Muscle of back (tissue), 3 donors: ENCODE measurements at regions not wholly inside any gene's neighbourhood (a gene's known extent, or its start where the extent isn't known, plus 50 kb on each side); places are given as distances from the start of the nearest gene placed in this dataset.

Source experiments
- DNase-seq, 3 donors: peaks; one replicate each; pipeline versions ENCODE4 v3.0.0 to v3.0.0-alpha.2; 2013

DNA sequence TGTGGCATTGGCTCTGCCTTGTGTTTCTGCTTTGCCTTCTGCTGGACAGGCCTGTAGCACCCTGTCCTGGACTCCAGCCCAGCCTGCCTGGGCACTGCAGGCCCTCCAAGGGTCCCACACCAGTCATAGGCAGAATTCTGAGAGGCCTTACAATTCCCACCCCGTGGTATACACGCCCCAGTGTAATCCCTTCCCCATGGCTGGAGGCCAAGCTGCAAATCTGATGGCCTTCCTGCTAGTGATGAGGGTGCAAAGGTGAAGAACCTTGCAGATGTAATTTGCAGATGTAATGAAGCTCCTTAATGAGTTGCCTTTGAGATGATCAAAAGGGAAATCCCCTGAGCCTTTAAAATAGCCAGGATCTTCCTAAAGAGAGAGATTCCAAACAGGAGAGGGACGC lies 325.1 kb upstream of the ZNF32 start:
- no peak for DNase-seq

- peak in 1 of 3 donors; percentile 38 for DNase-seq
Measured at GRCh38 chr10:43972976-43973647, 324.4 kb upstream of the ZNF32 start.

- no peak for DNase-seq
Measured at GRCh38 chr10:43971981-43972380, 323.3 kb upstream of the ZNF32 start.

DNA sequence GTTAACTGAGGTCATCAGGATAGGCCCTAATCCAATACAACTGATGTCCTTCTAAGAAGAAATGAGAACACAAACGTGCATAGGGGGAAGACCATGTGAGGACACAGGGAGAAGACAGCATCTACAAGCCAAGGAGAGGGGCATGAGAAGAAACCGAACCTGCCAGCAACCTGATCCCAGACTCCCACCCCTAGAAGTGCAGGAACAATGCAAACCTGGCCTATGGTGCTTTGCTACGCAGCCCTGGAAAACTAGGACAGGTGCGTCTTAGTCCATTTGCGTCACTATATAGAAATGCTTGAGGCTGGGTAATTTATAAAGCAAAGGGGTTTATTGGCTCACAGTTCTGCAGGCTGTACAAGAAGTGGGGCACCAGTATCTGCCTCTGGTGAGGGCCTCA lies 322.6 kb upstream of the ZNF32 start:
- no peak for DNase-seq

DNA sequence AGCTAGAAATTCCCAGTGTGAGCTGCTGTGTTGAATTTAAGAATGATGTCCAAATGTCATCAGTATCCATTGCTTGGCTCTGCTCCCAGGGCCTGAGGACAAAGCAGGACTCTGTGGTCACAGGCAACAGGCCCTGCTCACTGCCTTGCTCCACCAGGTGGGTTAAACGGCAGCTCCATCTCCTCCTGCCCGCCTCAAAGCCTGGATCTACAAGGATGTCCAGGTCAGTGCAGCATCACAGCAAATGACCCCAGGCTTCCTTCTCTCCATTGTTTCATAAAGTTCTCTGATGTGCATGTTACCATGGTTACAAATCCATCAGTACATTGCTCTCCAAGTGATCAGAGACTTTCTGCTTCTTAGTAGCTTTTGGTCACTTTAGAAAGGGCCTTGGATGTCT lies 322.0 kb upstream of the ZNF32 start:
- DNase-seq = no peak

GRCh38 chr10:43970018-43970698 lies 321.5 kb upstream of the ZNF32 start:
- DNase-seq = no peak

DNA sequence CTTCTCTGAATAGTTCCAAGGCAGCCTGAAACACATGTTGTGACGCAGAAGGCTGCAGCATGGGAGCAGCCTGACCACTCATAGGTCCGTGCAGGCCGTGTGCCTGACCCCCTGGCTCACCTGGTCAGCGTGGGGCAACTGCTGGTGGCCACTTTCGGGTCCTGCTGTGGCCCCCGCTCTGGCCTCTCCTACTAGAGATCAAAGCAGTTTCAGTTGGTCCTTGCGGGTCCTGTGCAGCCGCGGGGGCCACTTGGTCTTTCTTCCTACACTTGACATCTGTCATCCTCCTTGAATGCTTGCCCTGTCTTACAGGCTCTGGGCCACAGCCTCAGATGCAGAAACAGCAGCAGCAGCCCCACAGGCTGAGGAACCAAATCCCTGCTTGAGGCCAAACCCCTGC lies 320.8 kb upstream of the ZNF32 start:
- no peak for DNase-seq

DNA sequence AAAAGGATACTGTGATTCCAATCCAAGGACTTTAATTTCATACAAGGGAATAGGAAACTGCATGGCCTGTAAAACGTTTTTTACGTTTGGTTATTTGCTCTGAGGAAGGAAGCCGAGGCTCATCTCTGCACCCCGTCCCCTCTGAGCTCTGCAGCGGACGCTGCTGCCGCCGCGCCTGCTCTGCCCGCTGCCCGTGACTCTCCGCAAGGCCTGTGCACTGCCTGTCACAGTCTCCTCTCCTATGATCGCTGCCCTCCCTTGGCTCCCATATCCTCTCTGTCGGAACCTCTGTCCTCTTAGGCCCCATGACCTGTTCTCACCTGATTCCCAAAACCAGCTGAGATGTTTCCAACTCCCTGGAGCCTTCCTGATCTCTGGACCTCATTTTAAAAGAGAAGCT lies 320.3 kb upstream of the ZNF32 start:
- no peak for DNase-seq

- DNase-seq = no peak
Measured at GRCh38 chr10:43968076-43968475, 319.4 kb upstream of the ZNF32 start.

DNA sequence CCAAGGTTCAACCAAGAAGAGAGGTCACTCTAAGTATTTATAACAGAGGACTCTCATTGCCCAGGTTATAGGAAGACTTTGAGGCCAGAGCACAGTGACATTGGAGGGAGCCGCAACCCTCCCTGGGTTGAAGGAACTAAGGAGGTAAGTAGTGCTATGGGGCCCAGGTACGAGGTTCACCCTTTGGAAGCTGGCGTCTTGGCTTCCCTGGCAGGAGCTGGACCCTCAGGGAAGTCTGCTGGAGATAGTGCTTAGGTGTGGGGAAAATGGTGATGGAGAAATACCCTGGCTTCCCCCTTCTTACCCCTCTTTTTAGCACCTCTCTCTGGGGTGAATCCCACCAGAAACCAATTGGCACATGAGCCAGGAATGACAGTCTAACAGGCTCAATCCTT lies 317.9 kb upstream of the ZNF32 start:
- no peak for DNase-seq

DNA sequence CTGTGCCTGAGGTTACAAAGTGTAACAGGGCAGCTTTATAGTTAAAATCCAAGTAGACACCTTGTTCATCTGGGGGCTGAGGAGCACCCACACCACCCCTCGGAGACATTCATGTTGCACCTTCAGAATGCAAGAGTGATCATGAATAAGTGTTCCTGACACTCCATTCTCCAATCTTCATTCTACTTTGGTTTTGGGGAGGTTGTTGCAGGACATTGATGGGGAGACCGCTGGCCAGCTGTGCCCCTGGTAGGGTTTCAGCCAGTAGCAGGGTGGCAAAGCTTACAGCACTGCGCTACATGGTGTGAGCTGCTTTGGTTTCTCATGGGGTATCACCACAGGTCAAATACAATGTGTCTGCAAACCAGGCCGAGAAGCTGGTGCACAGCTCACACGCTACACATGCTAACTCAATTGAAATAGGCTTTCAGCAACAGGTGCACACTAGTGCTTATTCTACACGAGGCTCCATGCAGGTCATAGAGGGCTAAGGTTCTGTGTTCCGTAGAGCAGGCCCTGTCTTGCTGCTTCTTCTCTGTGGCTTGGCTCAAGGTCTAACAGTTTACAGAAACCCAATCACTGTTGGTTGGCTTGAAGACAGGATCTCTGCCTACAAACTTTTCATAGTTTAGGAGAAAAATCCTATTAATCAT lies 317.4 kb upstream of the ZNF32 start:
- DNase-seq = no peak

- DNase-seq = peak in 1 of 3 donors; percentile 90
Measured at GRCh38 chr10:43965033-43965917, 316.6 kb upstream of the ZNF32 start.

DNA sequence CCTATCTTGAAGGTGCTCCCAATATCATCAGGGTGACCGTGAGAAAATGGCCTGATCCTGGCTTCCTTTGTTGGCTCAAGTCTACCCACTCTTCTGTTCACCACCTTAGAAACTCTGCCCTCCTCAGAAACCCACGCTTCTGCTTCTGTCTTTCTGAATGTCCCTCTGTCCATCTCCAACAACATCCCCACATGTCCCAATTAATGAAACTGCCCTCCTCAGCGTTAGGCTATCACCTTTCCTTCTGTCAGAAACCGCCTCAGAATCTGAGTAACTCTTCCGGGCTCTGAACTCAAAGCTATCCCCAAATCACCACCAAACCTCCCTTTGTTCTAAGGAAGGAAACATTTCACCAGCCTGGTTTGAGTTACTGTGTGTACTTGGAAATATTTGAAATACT lies 315.8 kb upstream of the ZNF32 start:
- no peak for DNase-seq

- DNase-seq = no peak
Measured at GRCh38 chr10:43963793-43964425, 315.2 kb upstream of the ZNF32 start.

DNA sequence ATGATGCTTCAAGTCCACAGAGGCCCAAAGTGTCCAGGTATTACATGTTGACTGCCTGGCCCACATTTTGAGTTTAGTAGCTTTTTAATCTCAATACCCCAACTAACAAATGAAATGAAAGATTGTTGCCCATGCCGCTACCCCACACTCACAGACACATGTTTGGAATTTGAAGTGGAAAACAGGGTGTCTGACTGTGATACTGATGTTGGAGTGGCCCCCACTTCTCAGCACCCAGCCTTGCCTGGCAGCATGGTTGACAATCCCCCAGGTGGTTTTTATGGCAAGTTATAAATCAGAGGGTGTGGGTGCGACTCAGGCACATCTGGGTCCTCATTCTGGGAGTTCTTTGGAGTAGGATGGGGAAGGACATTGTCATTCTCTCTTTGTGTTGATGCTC lies 314.7 kb upstream of the ZNF32 start:
- DNase-seq = no peak

- peak in 1 of 3 donors; percentile 44 for DNase-seq
Measured at GRCh38 chr10:43962346-43963191, 313.9 kb upstream of the ZNF32 start.

GRCh38 chr10:43961523-43962345 lies 313.1 kb upstream of the ZNF32 start:
- no peak for DNase-seq

DNA sequence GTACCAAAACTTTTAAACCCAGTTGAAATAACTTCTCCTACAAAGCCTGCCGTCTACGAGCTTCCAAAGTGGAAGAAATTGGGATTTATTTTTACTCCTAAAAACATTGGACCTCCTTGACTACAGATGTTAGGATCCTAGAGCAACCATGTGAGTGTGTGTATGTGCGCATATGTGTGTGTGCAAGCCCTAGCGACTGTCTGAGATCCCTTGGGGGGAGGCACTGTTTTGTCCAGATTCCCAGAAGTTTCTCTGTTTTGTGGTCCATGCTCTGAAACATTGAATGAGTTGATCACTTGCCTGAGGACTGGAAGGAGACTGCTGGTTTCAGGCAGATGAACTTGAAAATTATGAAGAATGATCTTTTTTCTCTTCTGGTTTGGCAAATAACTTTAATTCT lies 312.3 kb upstream of the ZNF32 start:
- DNase-seq = no peak

DNA sequence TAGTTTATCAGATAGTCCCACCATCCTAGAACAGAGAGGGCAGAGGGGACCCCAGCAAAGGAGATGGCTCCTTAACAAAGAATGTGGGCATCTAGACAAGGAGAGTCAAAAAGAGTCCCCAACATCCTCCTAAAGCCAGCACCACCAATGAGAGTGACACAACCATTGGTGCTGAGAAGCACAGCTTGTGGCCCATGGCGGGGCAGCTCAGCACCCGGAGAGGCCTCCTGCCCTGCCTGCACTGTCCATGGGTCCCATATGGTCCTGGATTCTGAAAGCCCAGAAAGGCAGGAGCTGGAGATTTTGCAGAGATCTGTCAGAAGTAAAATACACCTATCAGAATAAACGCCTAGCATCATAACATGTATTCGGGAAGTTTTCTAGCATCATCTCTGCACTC lies 311.8 kb upstream of the ZNF32 start:
- no peak for DNase-seq

DNA sequence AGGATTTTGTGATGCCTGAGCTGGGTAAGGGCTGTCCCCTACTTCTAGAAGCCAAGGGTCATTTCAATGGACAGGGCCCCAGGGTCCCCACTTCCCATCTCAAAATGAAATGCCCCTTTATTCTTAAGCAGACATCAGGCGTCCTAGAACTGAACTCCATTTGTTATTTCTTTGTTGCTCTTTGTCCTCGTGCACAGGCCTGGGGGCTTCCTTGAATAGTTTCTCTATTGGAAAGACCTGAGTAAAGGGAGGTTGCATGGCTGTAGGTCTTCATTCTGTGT lies 311.4 kb upstream of the ZNF32 start:
- no peak for DNase-seq
